Activated CD4-positive, alpha-beta T cell treated with anti-CD3 and anti-CD28 coated beads for 36 hours (primary cell): ENCODE measurements at regions not wholly inside any gene's neighbourhood (a gene's known extent, or its start where the extent isn't known, plus 50 kb on each side); places are given as distances from the start of the nearest gene placed in this dataset.
A peak's percentile ranks its signal among the peaks of the same experiment; 100 is the strongest.

Source experiments
- ATAC-seq: fragments of 200-7000 bp; cut with Tn5 transposase; one replicate; pipeline ENCODE4 v1.10.0; 2021; ENCODE audit warnings: mild to moderate bottlenecking, moderate library complexity
- CTCF ChIA-PET: fragments of 350-600 bp; sonication (Branson Sonifier 250); formaldehyde crosslinking; loops from one replicate; lab custom pipeline; 2021; ENCODE audit warnings: antibody characterized with exemption; lab: Charles Lee
- POLR2A ChIA-PET: fragments of 350-600 bp; sonication (Branson Sonifier 250); formaldehyde crosslinking; loops from one replicate; lab custom pipeline; 2021; ENCODE audit warnings: antibody characterized with exemption, inconsistent platforms; lab: Charles Lee
- DNase-seq: peaks from one replicate; pipeline ENCODE4 v3.0.0-alpha.2; 2020
- H3K27ac Mint-ChIP-seq: one replicate; pipeline ENCODE4 v1.8.0; 2021; ENCODE audit warnings: mixed read lengths
- H3K27me3 Mint-ChIP-seq: one replicate; pipeline ENCODE4 v1.8.0; 2021; ENCODE audit warnings: mixed read lengths
- H3K36me3 Mint-ChIP-seq: one replicate; pipeline ENCODE4 v1.8.0; 2021; ENCODE audit warnings: low read depth, mixed read lengths
- H3K4me1 Mint-ChIP-seq: one replicate; pipeline ENCODE4 v1.8.0; 2021; ENCODE audit warnings: mixed read lengths
- H3K4me3 Mint-ChIP-seq: one replicate; pipeline ENCODE4 v1.8.0; 2021; ENCODE audit warnings: mild to moderate bottlenecking, moderate library complexity, mixed read lengths
- H3K9me3 Mint-ChIP-seq: one replicate; pipeline ENCODE4 v1.8.0; 2021; ENCODE audit warnings: low read depth, mixed read lengths
- intact Hi-C, 2 experiments: fragments of 100-400 bp; cut with DNase I in 1 of 2; cut with micrococcal nuclease in 1 of 2; formaldehyde crosslinking; loops; one replicate each; pipeline versions ENCODE4 v1.14.2 to v1.15.1; 2022 to 2024; cut with DNase I, micrococcal nuclease

DNA sequence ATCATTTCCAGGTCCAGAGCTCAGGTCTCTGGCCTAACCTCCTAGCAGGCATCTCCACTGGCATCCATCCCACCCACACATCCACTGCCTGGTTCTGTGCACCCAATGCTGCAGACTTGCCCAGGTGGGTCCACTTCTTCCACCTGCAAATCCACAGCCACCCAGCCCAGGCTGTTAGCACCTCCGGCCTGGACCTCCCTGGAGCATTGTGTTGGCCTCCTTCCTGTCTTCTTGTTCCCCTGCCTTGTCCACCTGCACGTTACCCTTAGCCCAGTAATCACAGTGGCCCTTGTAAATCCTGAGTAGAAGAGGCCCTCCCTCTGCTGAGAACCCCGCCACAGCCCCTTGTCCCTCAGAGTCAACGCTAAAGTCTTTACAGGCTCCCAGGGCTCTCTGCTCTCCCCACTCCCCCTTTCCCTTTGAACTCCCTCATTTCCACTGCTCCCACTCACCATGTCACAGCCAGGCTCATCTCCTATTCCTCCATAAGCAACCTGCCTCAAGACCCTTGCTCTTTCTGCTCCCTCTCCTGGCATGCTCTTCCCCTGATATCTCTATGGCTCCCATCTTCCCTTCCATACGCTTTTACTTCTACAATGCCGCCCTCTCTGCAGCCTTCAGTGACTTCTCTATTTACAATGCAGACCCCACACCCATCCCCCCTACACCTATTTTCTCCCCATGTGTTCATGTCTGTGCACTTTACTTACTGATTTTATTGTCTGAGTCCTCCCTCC, 288.8 kb downstream of the FOXL1 start:
- DNase-seq = no peak
- Mint-ChIP-seq H3K4me1 (no peaks in the 10 kb centered on the region), H3K27me3 (peaks cover 3% of the 10 kb centered on the region), H3K4me3 (no peak overlapping the region), H3K36me3 (no peaks in the 10 kb centered on the region), H3K27ac (no peak overlapping the region), H3K9me3 (peaks cover 3% of the 10 kb centered on the region)
- POLR2A ChIA-PET = no interaction called here
- intact Hi-C loops = no loop called here
- no peak for ATAC-seq
- CTCF ChIA-PET = no interaction called here

DNA sequence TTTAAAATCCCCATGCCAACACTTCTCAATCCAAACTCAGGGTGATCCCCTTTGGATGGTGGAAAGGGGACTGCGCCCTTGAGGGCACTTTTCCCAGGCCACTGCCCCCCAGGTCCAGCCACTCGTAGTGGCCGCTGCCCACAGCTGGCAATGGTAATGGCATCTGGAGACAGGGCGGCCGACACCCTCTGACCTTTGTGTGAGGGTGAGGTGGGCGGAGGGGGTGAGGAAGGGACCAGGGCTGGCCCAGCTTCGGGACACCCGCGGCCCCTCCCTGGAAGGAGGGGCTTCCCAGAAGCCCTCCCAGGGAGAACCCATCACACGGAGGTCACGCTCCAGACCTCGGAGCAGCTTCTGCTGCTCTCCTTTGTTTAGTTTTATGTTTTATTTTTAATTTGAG, 289.7 kb downstream of the FOXL1 start:
- CTCF ChIA-PET = no interaction called here
- no peak overlapping the region for H3K4me3 Mint-ChIP-seq

DNA sequence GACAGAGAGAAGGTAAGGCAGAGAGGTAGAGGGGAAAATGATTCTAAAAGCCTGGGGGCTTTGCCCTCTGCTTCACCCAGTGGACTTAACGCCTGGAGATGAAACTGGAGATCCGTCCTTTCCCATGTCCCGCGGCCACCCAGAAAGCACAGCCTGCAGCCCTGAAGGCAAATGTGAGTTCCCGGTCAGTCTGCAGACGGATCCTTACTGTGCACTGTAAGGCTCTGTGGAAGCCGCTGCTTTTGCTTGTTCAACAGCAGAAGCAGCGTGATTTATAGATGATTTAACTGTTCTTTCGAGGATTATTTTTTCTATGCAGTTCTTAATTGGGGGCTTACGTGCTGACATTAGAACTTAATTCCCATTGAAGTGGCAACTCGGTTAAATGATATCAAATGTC, 290.4 kb downstream of the FOXL1 start:
- POLR2A ChIA-PET = no interaction called here
- Mint-ChIP-seq H3K4me3 (no peak overlapping the region), H3K36me3 (no peaks in the 10 kb centered on the region), H3K4me1 (no peaks in the 10 kb centered on the region), H3K27me3 (peaks cover 4% of the 10 kb centered on the region), H3K9me3 (peaks cover 3% of the 10 kb centered on the region), H3K27ac (no peak overlapping the region)
- ATAC-seq (no peak), DNase-seq (no peak)
- CTCF ChIA-PET = no interaction called here
- intact Hi-C loops = no loop called here

More for the DNA sequence above, 289.7 kb downstream of the FOXL1 start:
- DNase-seq (no peak), ATAC-seq (no peak)
- intact Hi-C loops = no loop called here
- Mint-ChIP-seq H3K4me1 (no peaks in the 10 kb centered on the region), H3K27ac (no peak overlapping the region), H3K9me3 (peaks cover 3% of the 10 kb centered on the region), H3K27me3 (peaks cover 4% of the 10 kb centered on the region), H3K36me3 (no peaks in the 10 kb centered on the region)
- POLR2A ChIA-PET = no interaction called here

- POLR2A ChIA-PET = no interaction called here
- Mint-ChIP-seq H3K36me3 (no peaks in the 10 kb centered on the region), H3K27me3 (peaks cover 4% of the 10 kb centered on the region), H3K9me3 (peaks cover 3% of the 10 kb centered on the region), H3K27ac (no peak overlapping the region), H3K4me1 (no peaks in the 10 kb centered on the region), H3K4me3 (no peak overlapping the region)
- CTCF ChIA-PET = no interaction called here
- ATAC-seq (no peak), DNase-seq (no peak)
- intact Hi-C loops = loop anchor here in 1 of 2 experiments (5.0 kb wide), 1 partner anchor 193 kb away; no protein-coding TSS in a partner anchor
These were observed 291.1 kb downstream of the FOXL1 start for GRCh38 chr16:86869288-86870022.

DNA sequence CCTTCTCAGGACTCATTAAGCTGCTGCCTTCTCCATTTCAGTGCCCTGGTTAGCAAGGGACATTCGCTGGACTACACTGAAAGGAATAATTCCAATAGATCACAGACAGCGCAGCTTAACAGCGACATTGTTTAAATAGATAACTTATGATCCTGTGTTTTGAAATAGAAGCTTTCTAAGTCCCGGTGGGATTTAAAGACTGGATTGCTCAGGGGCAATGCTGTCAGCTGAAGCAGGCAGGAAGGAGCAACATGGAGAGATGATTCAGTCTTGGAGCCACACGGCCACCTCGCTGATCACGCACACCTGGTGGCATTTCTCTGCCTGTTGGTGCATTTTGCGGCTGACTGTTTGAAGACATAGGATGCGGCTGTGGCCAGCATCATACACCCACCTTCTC, 292.0 kb downstream of the FOXL1 start:
- no peak for DNase-seq
- POLR2A ChIA-PET = no interaction called here
- Mint-ChIP-seq H3K27me3 (peaks cover 2% of the 10 kb centered on the region), H3K4me1 (no peaks in the 10 kb centered on the region), H3K36me3 (no peaks in the 10 kb centered on the region), H3K27ac (no peak overlapping the region), H3K9me3 (no peaks in the 10 kb centered on the region), H3K4me3 (no peak overlapping the region)
- ATAC-seq = no peak
- intact Hi-C loops = loop anchor here in 1 of 2 experiments (5.0 kb wide), 1 partner anchor 192 kb away; no protein-coding TSS in a partner anchor
- CTCF ChIA-PET = no interaction called here

- Mint-ChIP-seq H3K27ac (no peak overlapping the region), H3K36me3 (no peaks in the 10 kb centered on the region), H3K4me3 (no peak overlapping the region), H3K4me1 (no peaks in the 10 kb centered on the region), H3K9me3 (no peaks in the 10 kb centered on the region), H3K27me3 (peaks cover 9% of the 10 kb centered on the region)
- DNase-seq (no peak), ATAC-seq (no peak)
- ChIA-PET POLR2A (no interaction called here), CTCF (interaction anchor here (1.3 kb wide), 1 partner anchor 10 kb away, joined by 3 read pairs; no protein-coding TSS in a partner anchor)
- intact Hi-C loops = loop anchor here in 1 of 2 experiments (5.0 kb wide), 1 partner anchor 190 kb away; no protein-coding TSS in a partner anchor
These were observed 293.8 kb downstream of the FOXL1 start for GRCh38 chr16:86872131-86872530.

DNA sequence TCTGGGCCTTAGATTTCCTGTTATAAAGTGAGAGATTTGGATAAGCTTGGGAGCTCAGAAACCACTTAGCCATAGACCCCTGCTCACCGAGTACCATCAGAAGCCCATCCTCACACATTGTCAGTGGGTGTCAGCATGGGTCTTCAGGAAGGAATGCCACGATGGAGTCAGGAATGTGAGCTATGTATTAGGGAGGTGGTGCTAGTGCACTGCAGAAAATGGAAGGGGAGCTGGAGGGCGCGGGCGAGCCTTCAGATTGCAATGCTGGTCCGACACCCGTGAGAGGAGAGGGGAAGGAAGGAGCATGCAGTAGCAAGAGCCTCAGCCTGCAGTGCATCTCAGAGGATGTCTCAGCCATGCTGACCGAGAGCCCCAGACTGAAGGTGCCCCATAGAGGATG, 294.5 kb downstream of the FOXL1 start:
- intact Hi-C loops = loop anchor here in 1 of 2 experiments (5.0 kb wide), 1 partner anchor 189 kb away; no protein-coding TSS in a partner anchor
- no peaks in the 10 kb centered on the region for H3K36me3 Mint-ChIP-seq
- H3K4me1 Mint-ChIP-seq = no peaks in the 10 kb centered on the region
- ATAC-seq = no peak
- DNase-seq = no peak
- no peak overlapping the region for H3K4me3 Mint-ChIP-seq
- no peaks in the 10 kb centered on the region for H3K9me3 Mint-ChIP-seq
- no peak overlapping the region for H3K27ac Mint-ChIP-seq
- ChIA-PET CTCF (interaction anchor here (1.3 kb wide), 1 partner anchor 10 kb away, joined by 3 read pairs; no protein-coding TSS in a partner anchor), POLR2A (no interaction called here)
- H3K27me3 Mint-ChIP-seq = peaks cover 15% of the 10 kb centered on the region

GRCh38 chr16:86874141-86874540, 295.8 kb downstream of the FOXL1 start:
- Mint-ChIP-seq H3K4me3 (no peak overlapping the region), H3K9me3 (no peaks in the 10 kb centered on the region), H3K36me3 (no peaks in the 10 kb centered on the region), H3K27me3 (peaks cover 24% of the 10 kb centered on the region), H3K27ac (no peak overlapping the region), H3K4me1 (no peaks in the 10 kb centered on the region)
- ChIA-PET POLR2A (no interaction called here), CTCF (interaction anchor here (0.6 to 1.9 kb wide), 4 partner anchors 20 to 310 kb away, joined by 4 to 11 read pairs (median 5); no protein-coding TSS in a partner anchor)
- peak; percentile 62 for DNase-seq
- ATAC-seq = no peak
- intact Hi-C loops = loop anchor here (1.0 to 5.0 kb wide), 3 partner anchors 188 to 311 kb away; no protein-coding TSS in a partner anchor

GRCh38 chr16:86876499-86876898, 298.1 kb downstream of the FOXL1 start:
- no peaks in the 10 kb centered on the region for H3K4me1 Mint-ChIP-seq
- H3K9me3 Mint-ChIP-seq = no peaks in the 10 kb centered on the region
- peaks cover 41% of the 10 kb centered on the region for H3K27me3 Mint-ChIP-seq
- ChIA-PET CTCF (no interaction called here), POLR2A (no interaction called here)
- intact Hi-C loops = no loop called here
- ATAC-seq (no peak), DNase-seq (no peak)
- H3K27ac Mint-ChIP-seq = no peak overlapping the region
- no peak overlapping the region for H3K4me3 Mint-ChIP-seq
- H3K36me3 Mint-ChIP-seq = no peaks in the 10 kb centered on the region

DNA sequence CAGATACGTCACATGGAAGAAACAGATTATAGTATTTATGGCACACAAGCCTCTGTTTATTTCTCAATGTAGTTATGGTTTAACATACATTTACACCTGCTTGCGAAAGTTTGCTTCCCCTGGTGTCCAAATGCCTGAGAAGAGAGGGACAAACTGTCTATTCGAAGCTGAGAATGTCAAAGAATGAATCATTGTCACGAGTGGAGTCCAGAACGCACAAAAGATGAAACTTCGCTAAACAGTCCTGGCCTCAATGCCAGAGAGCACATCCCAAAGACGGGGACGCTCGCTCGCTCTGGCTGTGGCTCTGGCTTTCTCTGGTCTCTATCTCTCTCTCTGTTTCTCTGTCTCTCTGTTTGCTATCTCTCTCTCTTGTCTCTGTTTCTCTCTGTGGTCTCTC, 298.8 kb downstream of the FOXL1 start:
- ChIA-PET CTCF (no interaction called here), POLR2A (no interaction called here)
- DNase-seq (no peak), ATAC-seq (no peak)
- Mint-ChIP-seq H3K4me1 (no peaks in the 10 kb centered on the region), H3K9me3 (no peaks in the 10 kb centered on the region), H3K4me3 (no peak overlapping the region), H3K36me3 (no peaks in the 10 kb centered on the region), H3K27me3 (peaks cover 41% of the 10 kb centered on the region), H3K27ac (no peak overlapping the region)
- intact Hi-C loops = no loop called here

GRCh38 chr16:86877835-86878234, 299.5 kb downstream of the FOXL1 start:
- intact Hi-C loops = no loop called here
- Mint-ChIP-seq H3K27ac (no peak overlapping the region), H3K4me1 (no peaks in the 10 kb centered on the region), H3K9me3 (no peaks in the 10 kb centered on the region), H3K27me3 (peaks cover 39% of the 10 kb centered on the region), H3K36me3 (no peaks in the 10 kb centered on the region), H3K4me3 (no peak overlapping the region)
- ATAC-seq (no peak), DNase-seq (no peak)
- ChIA-PET POLR2A (no interaction called here), CTCF (no interaction called here)
